Activated CD8-positive, alpha-beta T cell treated with anti-CD3 and anti-CD28 coated beads for 36 hours (primary cell): ENCODE measurements at regions not wholly inside any gene's neighbourhood (a gene's known extent, or its start where the extent isn't known, plus 50 kb on each side); places are given as distances from the start of the nearest gene placed in this dataset.

Experiments used
- ATAC-seq: fragments of 200-7000 bp; cut with Tn5 transposase; one replicate; pipeline ENCODE4 v1.10.0; 2021; ENCODE audit warnings: mild to moderate bottlenecking, moderate library complexity
- CTCF ChIA-PET: fragments of 350-600 bp; sonication (Branson Sonifier 250); formaldehyde crosslinking; loops from one replicate; lab custom pipeline; 2021; ENCODE audit warnings: antibody characterized with exemption; lab: Charles Lee
- POLR2A ChIA-PET: fragments of 350-600 bp; sonication (Branson Sonifier 250); formaldehyde crosslinking; loops from one replicate; lab custom pipeline; 2021; ENCODE audit warnings: antibody characterized with exemption; lab: Charles Lee
- DNase-seq: peaks from one replicate; pipeline ENCODE4 v3.0.0-alpha.2; 2020
- H3K27ac Mint-ChIP-seq: one replicate; pipeline ENCODE4 v1.8.0; 2021; ENCODE audit warnings: mild to moderate bottlenecking, mixed read lengths
- H3K27me3 Mint-ChIP-seq: one replicate; pipeline ENCODE4 v1.8.0; 2021; ENCODE audit warnings: mixed read lengths
- H3K36me3 Mint-ChIP-seq: one replicate; pipeline ENCODE4 v1.8.0; 2021; ENCODE audit warnings: low read depth, mixed read lengths
- H3K4me1 Mint-ChIP-seq: one replicate; pipeline ENCODE4 v1.8.0; 2021; ENCODE audit warnings: low read depth, mixed read lengths
- H3K4me3 Mint-ChIP-seq: one replicate; pipeline ENCODE4 v1.8.0; 2021; ENCODE audit warnings: mild to moderate bottlenecking, moderate library complexity, mixed read lengths
- H3K9me3 Mint-ChIP-seq: one replicate; pipeline ENCODE4 v1.8.0; 2021; ENCODE audit warnings: mixed read lengths
- CTCF ChIP-seq: fragments of 200-600 bp; IDR thresholded peaks from one replicate; pipeline ENCODE4 v1.8.0; 2022; ENCODE audit warnings: antibody characterized with exemption, mild to moderate bottlenecking
- intact Hi-C: fragments of 100-400 bp; cut with micrococcal nuclease; formaldehyde crosslinking; loops from one replicate; pipeline ENCODE4 v1.10.0; 2022

- Mint-ChIP-seq H3K9me3 (peaks cover 2% of the 10 kb centered on the region), H3K4me3 (no peak overlapping the region), H3K27me3 (no peaks in the 10 kb centered on the region), H3K4me1 (no peaks in the 10 kb centered on the region), H3K27ac (no peak overlapping the region), H3K36me3 (no peaks in the 10 kb centered on the region)
- ChIA-PET POLR2A (no interaction called here), CTCF (no interaction called here)
- DNase-seq: no peak
- no peak for ATAC-seq
- TF ChIP-seq CTCF: no peak
- intact Hi-C loops: no loop called here
Observed at GRCh38 chr20:6685626-6686025, 81.9 kb upstream of the BMP2 start.

GRCh38 chr20:6685181-6685582 lies 82.3 kb upstream of the BMP2 start:
- H3K4me3 Mint-ChIP-seq: no peak overlapping the region
- H3K4me1 Mint-ChIP-seq: no peaks in the 10 kb centered on the region
- H3K27ac Mint-ChIP-seq: no peak overlapping the region
- no peaks in the 10 kb centered on the region for H3K27me3 Mint-ChIP-seq
- intact Hi-C loops: no loop called here
- no peak for TF ChIP-seq CTCF
- ChIA-PET POLR2A (no interaction called here), CTCF (no interaction called here)
- H3K9me3 Mint-ChIP-seq: peaks cover 2% of the 10 kb centered on the region
- no peak for DNase-seq
- no peak for ATAC-seq
- H3K36me3 Mint-ChIP-seq: no peaks in the 10 kb centered on the region

GRCh38 chr20:6683021-6683977 lies 84.2 kb upstream of the BMP2 start:
- H3K4me3 Mint-ChIP-seq: no peak overlapping the region
- peaks cover 2% of the 10 kb centered on the region for H3K9me3 Mint-ChIP-seq
- ATAC-seq (no peak), DNase-seq (no peak)
- H3K27ac Mint-ChIP-seq: no peak overlapping the region
- H3K27me3 Mint-ChIP-seq: no peaks in the 10 kb centered on the region
- CTCF ChIA-PET: no interaction called here
- H3K36me3 Mint-ChIP-seq: no peaks in the 10 kb centered on the region
- H3K4me1 Mint-ChIP-seq: no peaks in the 10 kb centered on the region
- no peak for TF ChIP-seq CTCF
- intact Hi-C loops: no loop called here
- POLR2A ChIA-PET: no interaction called here

- no peak for ATAC-seq
- ChIA-PET CTCF (no interaction called here), POLR2A (no interaction called here)
- Mint-ChIP-seq H3K27me3 (no peaks in the 10 kb centered on the region), H3K36me3 (no peaks in the 10 kb centered on the region), H3K4me3 (no peak overlapping the region), H3K9me3 (peaks cover 2% of the 10 kb centered on the region), H3K4me1 (no peaks in the 10 kb centered on the region), H3K27ac (no peak overlapping the region)
- TF ChIP-seq CTCF: no peak
- intact Hi-C loops: no loop called here
- no peak for DNase-seq
Observed at GRCh38 chr20:6680854-6681253, 86.6 kb upstream of the BMP2 start.

- H3K36me3 Mint-ChIP-seq: no peaks in the 10 kb centered on the region
- ChIA-PET POLR2A (no interaction called here), CTCF (no interaction called here)
- H3K27me3 Mint-ChIP-seq: no peaks in the 10 kb centered on the region
- no peak for DNase-seq
- H3K9me3 Mint-ChIP-seq: peaks cover 2% of the 10 kb centered on the region
- no peak for TF ChIP-seq CTCF
- H3K4me1 Mint-ChIP-seq: no peaks in the 10 kb centered on the region
- intact Hi-C loops: no loop called here
- no peak for ATAC-seq
- no peak overlapping the region for H3K27ac Mint-ChIP-seq
- no peak overlapping the region for H3K4me3 Mint-ChIP-seq
Observed at GRCh38 chr20:6680441-6680840, 87.0 kb upstream of the BMP2 start.
